SK-N-SH treated with all-trans-retinoic acid at 6 μM for 48 hours (cell line): ENCODE measurements at regions not wholly inside any gene's neighbourhood (a gene's known extent, or its start where the extent isn't known, plus 50 kb on each side); places are given as distances from the start of the nearest gene placed in this dataset.

Experiments used
- ATAC-seq: fragments of 200-7000 bp; cut with Tn5 transposase; 3 replicates; pipeline ENCODE4 v1.9.1; 2020; ENCODE audit warnings: mild to moderate bottlenecking, moderate library complexity
- CREB5 ChIP-seq: fragments of 250-450 bp; sonication (Bioruptor Pico); IDR thresholded peaks from 2 replicates; pipeline ENCODE4 v1.5.1; 2020; ENCODE audit warnings: low read depth, mild to moderate bottlenecking, moderate library complexity
- CSDC2 ChIP-seq: fragments of 250-450 bp; sonication (Bioruptor Pico); IDR thresholded peaks from 2 replicates; pipeline ENCODE4 v1.5.0; 2020; ENCODE audit warnings: mild to moderate bottlenecking, moderate library complexity
- CSRNP3 ChIP-seq: fragments of 250-450 bp; sonication (Bioruptor Pico); IDR thresholded peaks from 2 replicates; pipeline ENCODE4 v1.5.1; 2021; ENCODE audit warnings: mild to moderate bottlenecking, moderate library complexity
- ESRRG ChIP-seq: fragments of 250-450 bp; sonication (Bioruptor Pico); IDR thresholded peaks from 2 replicates; pipeline ENCODE4 v1.6.1; 2021; ENCODE audit warnings: mild to moderate bottlenecking
- ISL1 ChIP-seq: fragments of 250-450 bp; sonication (Bioruptor Pico); IDR thresholded peaks from 2 replicates; pipeline ENCODE4 v2.1.2; 2022; ENCODE audit warnings: mild to moderate bottlenecking, moderate library complexity
- OSR1 ChIP-seq: fragments of 250-450 bp; sonication (Bioruptor Pico); IDR thresholded peaks from 2 replicates; pipeline ENCODE4 v1.8.0; 2022; ENCODE audit warnings: moderate library complexity, mild to moderate bottlenecking, inconsistent platforms
- PATZ1 ChIP-seq: fragments of 250-450 bp; sonication (Bioruptor Pico); IDR thresholded peaks from 2 replicates; pipeline ENCODE4 v1.8.0; 2020; ENCODE audit warnings: mild to moderate bottlenecking, moderate library complexity, borderline replicate concordance
- POU6F1 ChIP-seq: fragments of 250-450 bp; sonication (Bioruptor Pico); IDR thresholded peaks from 2 replicates; pipeline ENCODE4 v1.8.0; 2021; ENCODE audit warnings: low read depth, mild to moderate bottlenecking, moderate library complexity, borderline replicate concordance
- PPARA ChIP-seq: fragments of 250-450 bp; sonication (Bioruptor Pico); IDR thresholded peaks from 2 replicates; pipeline ENCODE4 v1.5.0; 2020; ENCODE audit warnings: mild to moderate bottlenecking, borderline replicate concordance
- SNAI2 ChIP-seq: fragments of 250-450 bp; sonication (Bioruptor Pico); IDR thresholded peaks from 2 replicates; pipeline ENCODE4 v1.5.0; 2020; ENCODE audit warnings: mild to moderate bottlenecking, moderate library complexity
- TCF4 ChIP-seq: fragments of 250-450 bp; sonication (Bioruptor Pico); IDR thresholded peaks from 2 replicates; pipeline ENCODE4 v1.8.0; 2021; ENCODE audit warnings: mild to moderate bottlenecking, moderate library complexity, borderline replicate concordance
- TOX ChIP-seq: fragments of 250-450 bp; sonication (Bioruptor Pico); IDR thresholded peaks from 2 replicates; pipeline ENCODE4 v1.8.0; 2021; ENCODE audit warnings: mild to moderate bottlenecking, moderate library complexity, borderline replicate concordance
- TSHZ2 ChIP-seq: fragments of 250-450 bp; sonication (Bioruptor Pico); IDR thresholded peaks from 2 replicates; pipeline ENCODE4 v1.5.0; 2020; ENCODE audit warnings: mild to moderate bottlenecking, moderate library complexity
- ZC3H10 ChIP-seq: fragments of 250-450 bp; sonication (Bioruptor Pico); IDR thresholded peaks from 2 replicates; pipeline ENCODE4 v1.5.1; 2021; ENCODE audit warnings: mild to moderate bottlenecking, moderate library complexity
- ZFP30 ChIP-seq: fragments of 450-650 bp; formaldehyde crosslinking; IDR thresholded peaks from 2 replicates; pipeline ENCODE4 v1.5.0; 2022; ENCODE audit warnings: mild to moderate bottlenecking, moderate library complexity
- ZNF565 ChIP-seq: fragments of 450-650 bp; formaldehyde crosslinking; conservative IDR thresholded peaks from 2 replicates; pipeline ENCODE4 v1.5.0; 2020; ENCODE audit warnings: low read depth, mild to moderate bottlenecking, moderate library complexity
- ZNF70 ChIP-seq: fragments of 450-650 bp; formaldehyde crosslinking; IDR thresholded peaks from 2 replicates; pipeline ENCODE4 v1.5.0; 2020; ENCODE audit warnings: mild to moderate bottlenecking, moderate library complexity
- ZNF8 ChIP-seq: fragments of 450-650 bp; formaldehyde crosslinking; IDR thresholded peaks from 2 replicates; pipeline ENCODE4 v1.5.0; 2020; ENCODE audit warnings: mild to moderate bottlenecking, moderate library complexity

- TF ChIP-seq TSHZ2 (CRISPR knock-in tag) (no peak), ZFP30 (CRISPR knock-in tag) (no peak), ISL1 (CRISPR knock-in tag) (no peak), ZNF565 (CRISPR knock-in tag) (no peak), CSDC2 (no peak), ZNF8 (CRISPR knock-in tag) (no peak)
Observed at GRCh38 chr6:44539701-44540355, 152.3 kb downstream of the CDC5L start (continued).

GRCh38 chr6:44540881-44541280 is 153.4 kb downstream of the CDC5L start:
- no peak for TF ChIP-seq SNAI2 (CRISPR knock-in tag)
- no peak for TF ChIP-seq ZNF70 (CRISPR knock-in tag)
- no peak for TF ChIP-seq OSR1 (CRISPR knock-in tag)
- no peak for TF ChIP-seq ZNF8 (CRISPR knock-in tag)
- no peak for TF ChIP-seq ESRRG
- TF ChIP-seq CSDC2 = no peak
- TF ChIP-seq ZFP30 (CRISPR knock-in tag) = no peak
- no peak for TF ChIP-seq ZNF565 (CRISPR knock-in tag)
- TF ChIP-seq TSHZ2 (CRISPR knock-in tag) = no peak
- no peak for TF ChIP-seq ZC3H10
- TF ChIP-seq PATZ1 (CRISPR knock-in tag) = no peak
- TF ChIP-seq CSRNP3 (CRISPR knock-in tag) = no peak
- no peak for TF ChIP-seq POU6F1
- TF ChIP-seq TCF4 = no peak
- TF ChIP-seq TOX (CRISPR knock-in tag) = no peak
- TF ChIP-seq CREB5 (CRISPR knock-in tag) = no peak
- TF ChIP-seq ISL1 (CRISPR knock-in tag) = no peak
- no peak for TF ChIP-seq PPARA (CRISPR knock-in tag)
- TF ChIP-seq, all 23 proteins: peak for 0
- ATAC-seq = no peak
